SU-DHL-6 (cell line): ENCODE measurements at regions not wholly inside any gene's neighbourhood (a gene's known extent, or its start where the extent isn't known, plus 50 kb on each side); places are given as distances from the start of the nearest gene placed in this dataset.

ENCODE experiments used
- H2AFZ ChIP-seq: fragments of 200-600 bp; sonication (generic); 2 replicates; pipeline ENCODE4 v1.6.1; 2014; ENCODE audit warnings: low read depth, mild to moderate bottlenecking, moderate library complexity, mixed read lengths, antibody characterized with exemption, low read length; ENCODE audit not compliant: severe bottlenecking
- H3F3A ChIP-seq: fragments of 200-600 bp; shearing (Covaris generic); 2 replicates; pipeline ENCODE4 v1.6.0; 2016; ENCODE audit warnings: antibody characterized with exemption, mild to moderate bottlenecking; ENCODE audit not compliant: insufficient read depth
- H3K27ac ChIP-seq: fragments of 200-600 bp; sonication (generic); 2 replicates; pipeline ENCODE4 v1.5.1; 2016; ENCODE audit warnings: low read depth, mild to moderate bottlenecking, low read length, moderate library complexity, mixed read lengths
- H3K27me3 ChIP-seq: fragments of 200-600 bp; sonication (generic), shearing (Covaris generic); 2 replicates; pipeline ENCODE4 v1.6.0; 2014; ENCODE audit warnings: mild to moderate bottlenecking, low read length
- H3K36me3 ChIP-seq: fragments of 200-600 bp; sonication (generic); 2 replicates; pipeline ENCODE4 v1.6.1; 2014; ENCODE audit warnings: mild to moderate bottlenecking, low read length, mixed read lengths
- H3K4me2 ChIP-seq: fragments of 300-600, 200-600 bp; shearing (Covaris generic), sonication (generic); 2 replicates; pipeline ENCODE4 v1.6.0; 2014; ENCODE audit warnings: low read length, low read depth, mild to moderate bottlenecking; ENCODE audit not compliant: poor library complexity, severe bottlenecking
- H3K4me3 ChIP-seq: fragments of 200-600 bp; sonication (generic); 2 replicates; pipeline ENCODE4 v1.5.1; 2014; ENCODE audit warnings: antibody characterized with exemption, low read length, mild to moderate bottlenecking, mixed read lengths; ENCODE audit not compliant: insufficient read depth, poor library complexity, severe bottlenecking
- H3K79me2 ChIP-seq: fragments of 200-600 bp; sonication (generic); 2 replicates; pipeline ENCODE4 v1.6.1; 2014; ENCODE audit warnings: mild to moderate bottlenecking, low read length, moderate library complexity; ENCODE audit not compliant: insufficient read depth
- H3K9ac ChIP-seq: fragments of 200-600 bp; sonication (generic); 2 replicates; pipeline ENCODE4 v1.7.0; 2014; ENCODE audit warnings: mild to moderate bottlenecking, low read length
- H3K9me2 ChIP-seq: fragments of 200-600 bp; sonication (generic); replicated peaks from 2 replicates; pipeline ENCODE4 v1.6.1; 2014; ENCODE audit warnings: low read length; ENCODE audit not compliant: insufficient read depth
- H3K9me3 ChIP-seq: fragments of 200-600 bp; sonication (generic); 2 replicates; pipeline ENCODE4 v1.6.1; 2014; ENCODE audit warnings: low read length, mixed read lengths; ENCODE audit not compliant: insufficient read depth
- H4K20me1 ChIP-seq: fragments of 200-600 bp; sonication (generic); 2 replicates; pipeline ENCODE4 v1.6.1; 2014; ENCODE audit warnings: low read depth, mild to moderate bottlenecking, antibody characterized with exemption, low read length, moderate library complexity, mixed read lengths
- CTCF ChIP-seq: fragments of 200-600 bp; sonication (generic); IDR thresholded peaks from one replicate; pipeline ENCODE4 v1.5.1; 2017; ENCODE audit warnings: antibody characterized with exemption, mild to moderate bottlenecking, low read length, moderate library complexity; ENCODE audit not compliant: insufficient read depth, poor library complexity, severe bottlenecking
- EZH2phosphoT487 ChIP-seq: fragments of 200-600 bp; sonication (generic), shearing (Covaris generic); conservative IDR thresholded peaks from 2 replicates; pipeline ENCODE4 v1.6.1; 2018; ENCODE audit warnings: mild to moderate bottlenecking, antibody characterized with exemption, low read length, moderate library complexity, mixed read lengths

- Histone ChIP-seq H2AFZ (no peak overlapping the region), H3K9me2 (no peaks in the 10 kb centered on the region), H3K4me2 (no peak overlapping the region), H3F3A (no peaks in the 10 kb centered on the region), H3K36me3 (no peaks in the 10 kb centered on the region), H3K79me2 (no peaks in the 10 kb centered on the region), H3K4me3 (no peak overlapping the region), H3K9ac (no peak overlapping the region), H3K27ac (no peak overlapping the region), H3K9me3 (no peaks in the 10 kb centered on the region), H4K20me1 (no peaks in the 10 kb centered on the region), H3K27me3 (no peaks in the 10 kb centered on the region)
- no peak for TF ChIP-seq CTCF
- no peak for TF ChIP-seq EZH2phosphoT487
Measured at GRCh38 chr1:29653886-29654450, 417.6 kb downstream of the PTPRU start.

- no peak overlapping the region for H2AFZ ChIP-seq
- no peaks in the 10 kb centered on the region for H3K79me2 ChIP-seq
- no peaks in the 10 kb centered on the region for H3F3A ChIP-seq
- no peaks in the 10 kb centered on the region for H4K20me1 ChIP-seq
- H3K27me3 ChIP-seq, result no peaks in the 10 kb centered on the region
- no peak overlapping the region for H3K4me3 ChIP-seq
- TF ChIP-seq CTCF (no peak), EZH2phosphoT487 (no peak)
- H3K36me3 ChIP-seq, result no peaks in the 10 kb centered on the region
- H3K27ac ChIP-seq, result no peak overlapping the region
- no peaks in the 10 kb centered on the region for H3K9me3 ChIP-seq
- H3K4me2 ChIP-seq, result no peak overlapping the region
- H3K9me2 ChIP-seq, result no peaks in the 10 kb centered on the region
- H3K9ac ChIP-seq, result no peak overlapping the region
Measured at GRCh38 chr1:29653034-29653810, 416.9 kb downstream of the PTPRU start.

GRCh38 chr1:29651684-29652665 is 415.7 kb downstream of the PTPRU start:
- H3K27ac ChIP-seq, result no peak overlapping the region
- no peak overlapping the region for H3K4me2 ChIP-seq
- H3K9me2 ChIP-seq, result no peaks in the 10 kb centered on the region
- H4K20me1 ChIP-seq, result no peaks in the 10 kb centered on the region
- H3K4me3 ChIP-seq, result no peak overlapping the region
- no peak overlapping the region for H3K9ac ChIP-seq
- H3K79me2 ChIP-seq, result no peaks in the 10 kb centered on the region
- TF ChIP-seq CTCF (no peak), EZH2phosphoT487 (no peak)
- no peaks in the 10 kb centered on the region for H3K36me3 ChIP-seq
- H3K27me3 ChIP-seq, result no peaks in the 10 kb centered on the region
- H2AFZ ChIP-seq, result no peak overlapping the region
- no peaks in the 10 kb centered on the region for H3F3A ChIP-seq
- H3K9me3 ChIP-seq, result no peaks in the 10 kb centered on the region
